ENCODE measurements at regions not wholly inside any gene's neighbourhood (a gene's known extent, or its start where the extent isn't known, plus 50 kb on each side); places are given as distances from the start of the nearest gene placed in this dataset.

- Histone ChIP-seq H3K4me3 (no peak overlapping the region), H3K27ac (no peak overlapping the region), H3K4me1 (no peaks in the 10 kb centered on the region), H3K27me3 (no peaks in the 10 kb centered on the region), H3K9me3 (no peaks in the 10 kb centered on the region), H3K36me3 (no peaks in the 10 kb centered on the region)
- intact Hi-C loops (cut with DNase I; ENCODE audit: low total_unique reads) = no loop called here
- no peak for TF ChIP-seq POLR2A (IDR thresholded peaks at IDR 0.05)
- TF ChIP-seq, protein P1, sequence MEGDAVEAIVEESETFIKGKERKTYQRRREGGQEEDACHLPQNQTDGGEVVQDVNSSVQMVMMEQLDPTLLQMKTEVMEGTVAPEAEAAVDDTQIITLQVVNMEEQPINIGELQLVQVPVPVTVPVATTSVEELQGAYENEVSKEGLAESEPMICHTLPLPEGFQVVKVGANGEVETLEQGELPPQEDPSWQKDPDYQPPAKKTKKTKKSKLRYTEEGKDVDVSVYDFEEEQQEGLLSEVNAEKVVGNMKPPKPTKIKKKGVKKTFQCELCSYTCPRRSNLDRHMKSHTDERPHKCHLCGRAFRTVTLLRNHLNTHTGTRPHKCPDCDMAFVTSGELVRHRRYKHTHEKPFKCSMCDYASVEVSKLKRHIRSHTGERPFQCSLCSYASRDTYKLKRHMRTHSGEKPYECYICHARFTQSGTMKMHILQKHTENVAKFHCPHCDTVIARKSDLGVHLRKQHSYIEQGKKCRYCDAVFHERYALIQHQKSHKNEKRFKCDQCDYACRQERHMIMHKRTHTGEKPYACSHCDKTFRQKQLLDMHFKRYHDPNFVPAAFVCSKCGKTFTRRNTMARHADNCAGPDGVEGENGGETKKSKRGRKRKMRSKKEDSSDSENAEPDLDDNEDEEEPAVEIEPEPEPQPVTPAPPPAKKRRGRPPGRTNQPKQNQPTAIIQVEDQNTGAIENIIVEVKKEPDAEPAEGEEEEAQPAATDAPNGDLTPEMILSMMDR (IDR thresholded peaks at IDR 0.05 in 4 of 5, conservative IDR thresholded peaks at IDR 0.05 in 1 of 5) = no peak
- in situ Hi-C loops (cut with MboI; ENCODE audit: low sequenced_read_pairs in 4 of 4) = no loop called here
- ATAC-seq (no peak), DNase-seq (no peak)
These were observed 70.3 kb upstream of the TRPM3 start for GRCh38 chr9:71191708-71192107.

DNA sequence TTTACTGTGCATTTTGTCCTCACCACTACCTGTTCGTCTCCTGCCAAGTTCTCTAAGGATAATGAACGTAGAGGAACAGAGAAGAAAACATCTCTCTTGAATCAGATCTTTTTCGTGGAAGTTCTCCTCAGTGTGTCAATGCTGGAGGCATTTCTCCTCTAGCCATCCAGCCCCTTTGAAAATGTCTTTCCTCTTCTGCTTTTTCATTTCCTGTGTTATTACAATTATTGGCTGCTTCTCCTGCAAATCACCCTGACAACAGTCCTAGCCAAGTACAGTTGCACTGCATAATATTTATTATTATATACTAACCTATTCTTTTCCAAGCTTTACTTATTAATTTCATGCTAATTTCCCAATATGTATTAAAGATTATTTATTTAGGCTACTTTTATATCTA is 61.8 kb upstream of the TRPM3 start:
- DNase-seq = no peak
- intact Hi-C loops (cut with DNase I; ENCODE audit: low total_unique reads) (no loop called here), in situ Hi-C loops (cut with MboI; ENCODE audit: low sequenced_read_pairs in 4 of 4) (no loop called here)
- Histone ChIP-seq H3K4me1 (no peaks in the 10 kb centered on the region), H3K36me3 (no peaks in the 10 kb centered on the region), H3K27ac (no peak overlapping the region), H3K9me3 (no peaks in the 10 kb centered on the region), H3K4me3 (no peak overlapping the region), H3K27me3 (no peaks in the 10 kb centered on the region)
- no peak for TF ChIP-seq POLR2A (IDR thresholded peaks at IDR 0.05)
- TF ChIP-seq, protein P1 (IDR thresholded peaks at IDR 0.05 in 4 of 5, conservative IDR thresholded peaks at IDR 0.05 in 1 of 5) = no peak
- ATAC-seq = no peak

GRCh38 chr9:71179183-71179582 is 57.8 kb upstream of the TRPM3 start:
- DNase-seq (no peak), ATAC-seq (no peak)
- H3K36me3 ChIP-seq = no peaks in the 10 kb centered on the region
- H3K27ac ChIP-seq = no peak overlapping the region
- TF ChIP-seq, protein P1 (IDR thresholded peaks at IDR 0.05 in 4 of 5, conservative IDR thresholded peaks at IDR 0.05 in 1 of 5) = no peak
- no peak for TF ChIP-seq POLR2A (IDR thresholded peaks at IDR 0.05)
- intact Hi-C loops (cut with DNase I; ENCODE audit: low total_unique reads) (no loop called here), in situ Hi-C loops (cut with MboI; ENCODE audit: low sequenced_read_pairs in 4 of 4) (no loop called here)
- no peak overlapping the region for H3K4me3 ChIP-seq
- H3K4me1 ChIP-seq = no peaks in the 10 kb centered on the region
- H3K27me3 ChIP-seq = no peaks in the 10 kb centered on the region
- H3K9me3 ChIP-seq = no peaks in the 10 kb centered on the region

- Histone ChIP-seq H3K9me3 (no peaks in the 10 kb centered on the region), H3K4me3 (no peak overlapping the region), H3K27ac (no peak overlapping the region), H3K27me3 (no peaks in the 10 kb centered on the region), H3K4me1 (no peaks in the 10 kb centered on the region), H3K36me3 (no peaks in the 10 kb centered on the region)
- TF ChIP-seq, protein P1 (IDR thresholded peaks at IDR 0.05 in 4 of 5, conservative IDR thresholded peaks at IDR 0.05 in 1 of 5) = no peak
- TF ChIP-seq POLR2A (IDR thresholded peaks at IDR 0.05) = no peak
- intact Hi-C loops (cut with DNase I; ENCODE audit: low total_unique reads) = no loop called here
- in situ Hi-C loops (cut with MboI; ENCODE audit: low sequenced_read_pairs in 4 of 4) = no loop called here
- no peak for ATAC-seq
- no peak for DNase-seq
These were observed 56.5 kb upstream of the TRPM3 start for GRCh38 chr9:71177901-71178300.

DNA sequence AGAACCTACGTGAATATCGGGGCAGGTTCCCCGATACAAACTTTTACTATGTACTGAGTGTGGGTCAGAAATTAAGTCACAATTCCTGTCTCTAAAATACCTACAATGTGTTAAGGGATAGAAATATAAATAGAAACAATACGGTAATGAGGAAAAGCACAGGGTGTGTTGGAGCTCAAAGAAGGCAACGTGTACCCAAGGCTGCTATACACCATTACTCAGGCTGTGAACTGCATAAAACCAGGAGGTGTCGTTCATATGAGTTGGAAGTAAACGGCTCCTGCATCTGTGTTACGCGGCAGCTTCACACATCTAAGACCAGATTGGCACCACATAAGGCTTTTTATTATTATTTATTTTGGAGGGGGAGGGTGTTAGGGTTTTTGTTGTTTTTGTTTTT is 50.1 kb upstream of the TRPM3 start:
- Histone ChIP-seq H3K27ac (no peak overlapping the region), H3K4me3 (no peak overlapping the region), H3K36me3 (no peaks in the 10 kb centered on the region), H3K4me1 (no peaks in the 10 kb centered on the region), H3K27me3 (no peaks in the 10 kb centered on the region), H3K9me3 (no peaks in the 10 kb centered on the region)
- in situ Hi-C loops (cut with MboI; ENCODE audit: low sequenced_read_pairs in 4 of 4) (loop anchor here in 1 of 4 donors (25.0 kb wide), 1 partner anchor 109 kb away; no protein-coding TSS in a partner anchor), intact Hi-C loops (cut with DNase I; ENCODE audit: low total_unique reads) (no loop called here)
- ATAC-seq (no peak), DNase-seq (no peak)
- TF ChIP-seq, protein P1 (IDR thresholded peaks at IDR 0.05 in 4 of 5, conservative IDR thresholded peaks at IDR 0.05 in 1 of 5) = no peak
- no peak for TF ChIP-seq POLR2A (IDR thresholded peaks at IDR 0.05)
